ENCODE measurements at regions not wholly inside any gene's neighbourhood (a gene's known extent, or its start where the extent isn't known, plus 50 kb on each side); places are given as distances from the start of the nearest gene placed in this dataset.

DNA sequence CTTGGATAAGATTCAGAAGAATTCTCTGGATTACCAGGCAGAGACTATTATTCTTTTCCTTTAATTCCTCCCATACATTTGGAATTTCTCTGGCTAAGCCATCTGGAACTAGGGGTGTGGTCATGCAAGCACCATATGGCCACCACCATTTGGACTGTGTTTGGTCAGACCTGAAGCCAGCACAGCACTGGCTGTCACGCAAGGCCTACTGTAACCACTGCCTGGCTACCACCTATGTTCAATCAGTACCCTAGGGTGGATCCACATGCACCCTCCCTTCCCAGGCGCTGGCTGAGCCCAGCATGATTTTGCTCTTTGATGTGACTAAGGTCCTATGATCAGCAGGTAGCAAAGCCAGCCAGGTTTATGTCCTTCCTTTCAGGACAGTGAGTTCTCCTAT lies 287.8 kb upstream of the GOLIM4 start:
- Histone ChIP-seq H3K36me3 (ENCODE audit: control insufficient read depth, insufficient read depth, low read length) (no peaks in the 10 kb centered on the region), H3K4me3 (ENCODE audit: low read depth, low read length) (no peak overlapping the region), H3K27ac (no peak overlapping the region), H3K9me3 (ENCODE audit: control insufficient read depth, low read length) (no peaks in the 10 kb centered on the region), H3K79me2 (no peaks in the 10 kb centered on the region), H3K27me3 (ENCODE audit: control insufficient read depth, insufficient read depth, low read length) (no peaks in the 10 kb centered on the region), H3K4me2 (ENCODE audit: low read length) (no peak overlapping the region), H3K9ac (no peak overlapping the region), H2AFZ (no peak overlapping the region), H3K4me1 (no peaks in the 10 kb centered on the region)
- TF ChIP-seq, protein P1, sequence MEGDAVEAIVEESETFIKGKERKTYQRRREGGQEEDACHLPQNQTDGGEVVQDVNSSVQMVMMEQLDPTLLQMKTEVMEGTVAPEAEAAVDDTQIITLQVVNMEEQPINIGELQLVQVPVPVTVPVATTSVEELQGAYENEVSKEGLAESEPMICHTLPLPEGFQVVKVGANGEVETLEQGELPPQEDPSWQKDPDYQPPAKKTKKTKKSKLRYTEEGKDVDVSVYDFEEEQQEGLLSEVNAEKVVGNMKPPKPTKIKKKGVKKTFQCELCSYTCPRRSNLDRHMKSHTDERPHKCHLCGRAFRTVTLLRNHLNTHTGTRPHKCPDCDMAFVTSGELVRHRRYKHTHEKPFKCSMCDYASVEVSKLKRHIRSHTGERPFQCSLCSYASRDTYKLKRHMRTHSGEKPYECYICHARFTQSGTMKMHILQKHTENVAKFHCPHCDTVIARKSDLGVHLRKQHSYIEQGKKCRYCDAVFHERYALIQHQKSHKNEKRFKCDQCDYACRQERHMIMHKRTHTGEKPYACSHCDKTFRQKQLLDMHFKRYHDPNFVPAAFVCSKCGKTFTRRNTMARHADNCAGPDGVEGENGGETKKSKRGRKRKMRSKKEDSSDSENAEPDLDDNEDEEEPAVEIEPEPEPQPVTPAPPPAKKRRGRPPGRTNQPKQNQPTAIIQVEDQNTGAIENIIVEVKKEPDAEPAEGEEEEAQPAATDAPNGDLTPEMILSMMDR (IDR thresholded peaks at IDR 0.05), result no peak

DNA sequence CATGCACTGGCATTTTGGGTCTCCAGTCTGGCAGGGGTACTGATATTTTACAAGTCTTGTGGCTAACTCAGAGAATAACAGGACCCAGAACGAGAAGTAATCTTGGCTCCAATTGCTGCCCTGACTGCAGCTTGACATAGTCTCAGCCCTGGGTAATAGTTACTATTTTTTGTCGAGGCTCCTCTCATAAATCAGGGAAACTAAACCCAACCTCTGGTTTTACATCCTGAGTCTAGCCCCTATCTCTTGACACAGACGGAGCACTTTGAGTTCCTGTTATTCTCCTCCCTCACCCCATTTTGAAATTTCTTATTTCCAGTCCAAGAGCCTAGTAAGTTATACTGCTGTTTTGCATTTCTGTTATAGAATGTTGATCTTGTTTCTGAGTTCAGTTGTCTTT lies 276.1 kb upstream of the GOLIM4 start:
- no peak overlapping the region for H3K9ac ChIP-seq
- TF ChIP-seq, protein P1 (IDR thresholded peaks at IDR 0.05), result no peak
- no peak overlapping the region for H2AFZ ChIP-seq
- no peak overlapping the region for H3K4me2 ChIP-seq (ENCODE audit: low read length)
- no peak overlapping the region for H3K4me3 ChIP-seq (ENCODE audit: low read depth, low read length)
- no peaks in the 10 kb centered on the region for H3K79me2 ChIP-seq
- no peaks in the 10 kb centered on the region for H3K27me3 ChIP-seq (ENCODE audit: control insufficient read depth, insufficient read depth, low read length)
- H3K27ac ChIP-seq, result no peak overlapping the region
- H3K36me3 ChIP-seq (ENCODE audit: control insufficient read depth, insufficient read depth, low read length), result no peaks in the 10 kb centered on the region
- no peaks in the 10 kb centered on the region for H3K9me3 ChIP-seq (ENCODE audit: control insufficient read depth, low read length)
- H3K4me1 ChIP-seq, result no peaks in the 10 kb centered on the region

DNA sequence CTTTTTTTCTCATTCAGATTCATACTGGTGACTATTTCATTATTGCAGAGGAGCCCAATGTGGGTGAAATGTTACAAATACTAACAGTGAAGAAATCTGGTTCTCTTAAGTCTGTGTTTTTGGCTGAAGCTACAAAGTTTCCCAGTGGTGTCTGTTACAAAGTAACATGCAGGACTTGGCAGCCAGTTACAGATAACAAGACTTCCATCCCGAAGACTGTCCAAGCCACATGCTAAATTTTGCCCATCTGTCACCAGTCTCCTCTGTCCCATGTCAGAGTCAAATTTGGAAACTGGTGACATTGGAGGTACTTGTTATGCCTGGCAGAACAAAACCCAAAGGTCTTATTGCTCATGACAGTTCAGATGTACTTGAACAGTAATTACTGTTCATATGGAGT lies 269.2 kb upstream of the GOLIM4 start:
- Histone ChIP-seq H3K27ac (no peak overlapping the region), H3K9me3 (ENCODE audit: control insufficient read depth, low read length) (no peaks in the 10 kb centered on the region), H3K27me3 (ENCODE audit: control insufficient read depth, insufficient read depth, low read length) (no peaks in the 10 kb centered on the region), H3K4me1 (no peaks in the 10 kb centered on the region), H3K79me2 (no peaks in the 10 kb centered on the region), H3K36me3 (ENCODE audit: control insufficient read depth, insufficient read depth, low read length) (no peaks in the 10 kb centered on the region), H2AFZ (no peak overlapping the region), H3K9ac (no peak overlapping the region), H3K4me3 (ENCODE audit: low read depth, low read length) (no peak overlapping the region), H3K4me2 (ENCODE audit: low read length) (no peak overlapping the region)
- TF ChIP-seq, protein P1 (IDR thresholded peaks at IDR 0.05), result no peak

DNA sequence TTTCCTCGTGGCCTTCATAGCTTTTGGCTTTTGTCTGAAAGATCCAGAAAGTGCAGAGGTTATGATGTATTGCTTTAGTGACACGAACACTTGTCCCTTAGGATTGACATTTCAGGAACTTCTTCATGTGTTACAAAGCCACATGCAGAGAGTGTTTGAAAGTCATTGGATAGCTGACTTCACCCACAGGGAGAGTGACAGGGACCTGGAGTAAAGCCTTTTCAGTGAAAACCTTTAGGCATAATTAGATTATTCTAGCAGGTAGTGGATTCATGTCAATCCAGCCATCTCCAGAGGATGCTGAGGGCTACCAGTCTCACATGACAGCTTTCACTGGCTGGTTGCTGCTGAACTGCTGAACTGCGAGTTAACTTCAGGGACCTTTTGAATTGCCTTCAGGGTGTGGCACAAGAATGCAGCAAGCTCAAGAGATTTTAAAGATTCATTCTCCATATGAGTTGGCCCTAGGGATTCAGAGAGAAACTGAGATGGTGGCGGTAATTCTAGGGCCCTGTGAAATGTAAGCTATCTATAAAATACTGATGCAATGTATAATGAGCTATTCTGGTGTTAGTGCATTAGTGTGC lies 267.0 kb upstream of the GOLIM4 start:
- no peaks in the 10 kb centered on the region for H3K9me3 ChIP-seq (ENCODE audit: control insufficient read depth, low read length)
- H3K36me3 ChIP-seq (ENCODE audit: control insufficient read depth, insufficient read depth, low read length), result no peaks in the 10 kb centered on the region
- H3K27ac ChIP-seq, result no peak overlapping the region
- TF ChIP-seq, protein P1 (IDR thresholded peaks at IDR 0.05), result no peak
- H2AFZ ChIP-seq, result no peak overlapping the region
- H3K27me3 ChIP-seq (ENCODE audit: control insufficient read depth, insufficient read depth, low read length), result no peaks in the 10 kb centered on the region
- no peak overlapping the region for H3K4me2 ChIP-seq (ENCODE audit: low read length)
- no peaks in the 10 kb centered on the region for H3K79me2 ChIP-seq
- H3K9ac ChIP-seq, result no peak overlapping the region
- no peaks in the 10 kb centered on the region for H3K4me1 ChIP-seq
- H3K4me3 ChIP-seq (ENCODE audit: low read depth, low read length), result no peak overlapping the region

- H3K27me3 ChIP-seq (ENCODE audit: control insufficient read depth, insufficient read depth, low read length), result no peaks in the 10 kb centered on the region
- no peak overlapping the region for H3K4me3 ChIP-seq (ENCODE audit: low read depth, low read length)
- no peak overlapping the region for H3K27ac ChIP-seq
- no peak overlapping the region for H3K4me2 ChIP-seq (ENCODE audit: low read length)
- H2AFZ ChIP-seq, result no peak overlapping the region
- H3K79me2 ChIP-seq, result no peaks in the 10 kb centered on the region
- no peak overlapping the region for H3K9ac ChIP-seq
- H3K36me3 ChIP-seq (ENCODE audit: control insufficient read depth, insufficient read depth, low read length), result no peaks in the 10 kb centered on the region
- H3K4me1 ChIP-seq, result no peaks in the 10 kb centered on the region
- TF ChIP-seq, protein P1 (IDR thresholded peaks at IDR 0.05), result no peak
- no peaks in the 10 kb centered on the region for H3K9me3 ChIP-seq (ENCODE audit: control insufficient read depth, low read length)
Measured at GRCh38 chr3:168362156-168362555, 266.4 kb upstream of the GOLIM4 start.

All from parathyroid adenoma (tissue), 2 donors.